ENCODE measurements at regions not wholly inside any gene's neighbourhood (a gene's known extent, or its start where the extent isn't known, plus 50 kb on each side); places are given as distances from the start of the nearest gene placed in this dataset.

GRCh38 chr6:109225946-109226345, 130.6 kb downstream of the CEP57L1 start:
- no peak for TF ChIP-seq POLR2A (IDR thresholded peaks at IDR 0.05; ENCODE audit: low read depth, low read length)
- TF ChIP-seq POLR2AphosphoS5 (IDR thresholded peaks at IDR 0.05; ENCODE audit: low read depth, low read length) = no peak

Measured in GM12892 (cell line).